GM12873 (cell line): ENCODE measurements at regions not wholly inside any gene's neighbourhood (a gene's known extent, or its start where the extent isn't known, plus 50 kb on each side); places are given as distances from the start of the nearest gene placed in this dataset.

Experiments used
- TF ChIP-seq, protein P1 (sequence below): IDR thresholded peaks from 2 replicates; pipeline ENCODE4 v1.5.1; 2012; ENCODE audit warnings: low read depth, mild to moderate bottlenecking, moderate library complexity, low read length, control low read depth; ENCODE audit not compliant: insufficient read depth; ENCODE audit errors: missing control alignments

DNA sequence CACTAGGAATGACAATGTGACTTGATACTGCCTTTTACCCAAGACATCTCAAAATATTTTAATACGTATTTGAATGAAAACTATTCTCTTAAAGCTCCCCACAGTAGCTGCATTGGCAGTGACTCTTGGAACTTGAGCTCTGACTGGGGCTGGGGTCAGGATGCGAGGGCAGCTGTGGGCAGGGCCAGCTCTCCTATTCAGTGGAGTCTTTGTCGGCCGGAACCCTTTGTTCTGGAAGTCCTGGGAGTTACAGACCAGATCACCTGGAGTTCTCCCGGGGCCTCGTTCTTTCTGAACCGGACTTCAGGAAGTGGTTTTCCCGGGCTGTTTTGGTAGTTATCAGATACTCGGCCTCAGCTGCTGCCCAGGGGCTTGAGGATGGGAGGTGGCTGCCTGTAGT is 84.9 kb downstream of the NPIPB11 start:
- TF ChIP-seq, protein P1, sequence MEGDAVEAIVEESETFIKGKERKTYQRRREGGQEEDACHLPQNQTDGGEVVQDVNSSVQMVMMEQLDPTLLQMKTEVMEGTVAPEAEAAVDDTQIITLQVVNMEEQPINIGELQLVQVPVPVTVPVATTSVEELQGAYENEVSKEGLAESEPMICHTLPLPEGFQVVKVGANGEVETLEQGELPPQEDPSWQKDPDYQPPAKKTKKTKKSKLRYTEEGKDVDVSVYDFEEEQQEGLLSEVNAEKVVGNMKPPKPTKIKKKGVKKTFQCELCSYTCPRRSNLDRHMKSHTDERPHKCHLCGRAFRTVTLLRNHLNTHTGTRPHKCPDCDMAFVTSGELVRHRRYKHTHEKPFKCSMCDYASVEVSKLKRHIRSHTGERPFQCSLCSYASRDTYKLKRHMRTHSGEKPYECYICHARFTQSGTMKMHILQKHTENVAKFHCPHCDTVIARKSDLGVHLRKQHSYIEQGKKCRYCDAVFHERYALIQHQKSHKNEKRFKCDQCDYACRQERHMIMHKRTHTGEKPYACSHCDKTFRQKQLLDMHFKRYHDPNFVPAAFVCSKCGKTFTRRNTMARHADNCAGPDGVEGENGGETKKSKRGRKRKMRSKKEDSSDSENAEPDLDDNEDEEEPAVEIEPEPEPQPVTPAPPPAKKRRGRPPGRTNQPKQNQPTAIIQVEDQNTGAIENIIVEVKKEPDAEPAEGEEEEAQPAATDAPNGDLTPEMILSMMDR, result no peak

DNA sequence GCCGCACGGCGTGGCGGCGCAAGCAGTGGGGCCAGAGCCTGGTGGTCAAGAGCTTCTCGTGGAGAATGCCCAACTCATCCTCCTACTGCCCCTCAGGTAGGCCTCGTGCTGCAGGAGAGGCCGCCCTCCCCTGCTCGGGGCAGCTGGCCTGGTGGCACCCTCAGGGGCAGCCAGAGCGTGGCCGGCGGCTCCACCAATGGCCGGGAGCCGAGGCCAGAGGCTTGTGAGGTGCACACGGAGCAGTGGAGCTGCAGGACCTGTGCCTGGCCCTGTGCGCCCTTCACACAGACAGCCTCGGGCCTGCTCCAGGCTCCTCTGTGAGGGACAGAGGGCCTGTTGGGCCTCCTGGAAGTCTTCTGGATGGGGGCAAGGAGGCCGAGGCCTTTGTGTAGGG is 85.5 kb downstream of the NPIPB11 start:
- TF ChIP-seq, protein P1, result no peak

DNA sequence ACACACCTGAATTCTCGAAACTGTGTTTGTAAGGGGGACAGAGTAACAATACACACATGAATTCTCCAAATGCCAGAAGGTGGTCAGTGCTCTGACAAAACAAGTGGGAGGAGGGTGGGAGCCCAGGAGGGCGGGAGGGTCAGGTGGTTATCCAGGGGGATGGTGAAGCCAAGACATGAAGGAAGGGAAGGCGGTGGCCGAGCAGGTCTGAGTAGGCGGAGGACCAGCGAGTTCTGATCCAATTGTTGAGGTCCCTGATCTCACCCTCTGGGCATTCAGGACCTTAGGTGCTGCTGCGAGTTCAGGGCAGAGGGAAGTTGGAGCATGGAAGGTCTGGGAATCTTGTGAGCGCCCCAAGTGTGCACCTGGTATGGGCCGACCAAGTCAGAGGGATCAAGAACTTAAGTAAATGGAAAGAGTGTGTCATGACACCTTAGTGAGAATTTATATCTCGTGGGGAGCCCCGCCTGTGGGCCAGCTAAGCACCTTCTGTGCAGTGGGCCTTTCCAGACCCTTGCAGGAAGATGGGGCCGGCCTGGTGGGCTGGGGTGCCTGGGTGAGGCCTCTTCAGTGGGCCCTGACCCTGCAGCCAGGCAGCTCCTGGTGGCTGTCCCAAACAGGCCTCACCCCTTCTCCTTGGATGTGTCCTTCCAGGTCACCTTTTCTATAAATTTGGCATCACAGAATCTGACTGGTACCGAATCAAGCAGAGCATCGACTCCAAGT is 86.1 kb downstream of the NPIPB11 start:
- TF ChIP-seq, protein P1, result no peak

DNA sequence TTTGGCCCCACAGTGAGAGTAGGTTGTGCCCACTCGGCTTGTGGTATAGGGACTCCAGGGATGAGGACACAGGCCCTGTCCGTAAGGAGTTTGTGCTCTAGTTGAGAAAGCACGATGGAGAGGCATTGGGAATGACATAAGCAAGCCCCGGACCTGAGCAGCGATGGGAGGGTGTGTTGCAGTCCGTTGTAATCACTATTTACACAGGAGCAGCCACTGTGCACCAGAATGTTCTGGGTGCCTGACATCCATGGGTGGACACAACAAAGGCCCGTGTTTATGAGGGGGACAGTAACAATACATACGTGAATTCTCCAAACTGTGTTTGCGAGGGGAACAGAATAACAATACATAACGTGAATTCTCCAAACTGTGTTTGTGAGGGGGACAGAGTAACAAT is 86.8 kb downstream of the NPIPB11 start:
- TF ChIP-seq, protein P1, result no peak

DNA sequence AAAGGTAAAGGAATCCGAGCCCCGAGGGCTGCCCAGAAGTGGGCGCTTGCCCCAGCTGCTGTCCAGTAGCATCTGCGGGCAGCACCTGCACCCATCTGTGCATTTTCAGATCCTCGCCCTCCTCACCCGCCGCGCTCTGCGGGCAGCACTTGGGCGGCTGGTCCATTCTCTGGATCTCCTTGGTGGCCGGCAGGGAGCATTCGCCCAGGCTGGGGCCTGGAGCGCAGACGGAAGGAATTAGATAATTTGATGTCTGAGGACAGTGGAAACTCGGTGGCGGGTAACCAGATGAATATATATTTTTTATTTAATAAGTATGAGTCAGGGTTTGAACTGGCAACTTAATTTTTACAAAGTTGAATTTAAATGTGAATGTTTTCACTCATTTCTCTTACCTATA is 88.5 kb downstream of the NPIPB11 start:
- TF ChIP-seq, protein P1, result peak; percentile 43

DNA sequence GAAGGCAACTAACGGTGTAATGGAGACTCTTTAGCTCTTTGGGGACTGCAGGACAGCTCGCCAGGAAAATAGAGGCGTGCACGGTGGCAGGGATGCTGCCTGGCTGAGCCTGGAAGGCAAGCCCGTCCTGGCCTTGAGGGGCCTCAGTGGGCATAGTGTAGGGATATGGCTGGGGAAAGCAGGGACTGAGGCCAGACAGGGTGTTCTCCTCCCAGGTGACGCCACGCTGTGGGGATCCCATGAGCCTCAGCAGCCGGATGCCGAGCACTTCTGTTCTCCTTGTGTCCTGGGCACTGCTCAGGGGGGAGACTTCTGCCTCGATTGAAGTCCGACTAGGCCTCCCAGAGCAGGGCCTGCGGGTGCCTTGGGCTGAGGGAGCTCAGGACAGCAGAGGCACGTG is 89.2 kb downstream of the NPIPB11 start:
- TF ChIP-seq, protein P1, result no peak

DNA sequence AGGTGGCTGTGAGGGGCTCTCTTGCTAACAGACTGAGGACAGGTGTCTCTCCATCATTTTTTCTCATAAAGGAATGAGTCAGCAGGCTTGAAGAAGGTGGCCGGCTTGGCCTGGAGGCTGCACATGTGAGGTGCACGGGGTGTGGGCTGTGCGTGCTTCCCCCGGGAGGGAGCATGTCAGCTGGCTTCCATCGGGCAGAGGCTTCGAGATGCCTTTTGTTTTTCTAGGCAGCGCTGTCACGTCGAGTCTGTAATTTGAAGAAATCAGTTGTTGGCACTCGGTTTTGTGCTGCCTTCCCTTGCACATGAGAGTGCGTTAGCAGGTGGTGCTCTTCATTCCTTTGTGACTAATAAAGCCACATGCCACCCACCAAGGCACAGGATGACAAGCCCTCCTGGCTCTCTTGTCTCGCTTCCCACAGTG is 89.7 kb downstream of the NPIPB11 start:
- TF ChIP-seq, protein P1, result no peak
